Endothelial cell (in vitro differentiated cells): ENCODE measurements at regions not wholly inside any gene's neighbourhood (a gene's known extent, or its start where the extent isn't known, plus 50 kb on each side); places are given as distances from the start of the nearest gene placed in this dataset.

ENCODE experiments used
- DNase-seq: peaks from one replicate; pipeline ENCODE4 v3.0.0; 2021; ENCODE audit warnings: low spot score
- H3K27ac Mint-ChIP-seq: one replicate; pipeline ENCODE4 v1.8.0; 2021; ENCODE audit warnings: mixed read lengths, inconsistent platforms; ENCODE audit not compliant: unreplicated experiment
- H3K27me3 Mint-ChIP-seq: one replicate; pipeline ENCODE4 v1.8.0; 2021; ENCODE audit warnings: mild to moderate bottlenecking, moderate library complexity, mixed read lengths, inconsistent platforms; ENCODE audit not compliant: unreplicated experiment
- H3K36me3 Mint-ChIP-seq: one replicate; pipeline ENCODE4 v1.8.0; 2021; ENCODE audit warnings: mild to moderate bottlenecking, low read depth, mixed read lengths, inconsistent platforms; ENCODE audit not compliant: unreplicated experiment
- H3K4me1 Mint-ChIP-seq: one replicate; pipeline ENCODE4 v1.8.0; 2021; ENCODE audit warnings: mild to moderate bottlenecking, mixed read lengths, inconsistent platforms; ENCODE audit not compliant: unreplicated experiment
- H3K4me3 Mint-ChIP-seq: one replicate; pipeline ENCODE4 v1.8.0; 2021; ENCODE audit warnings: mild to moderate bottlenecking, mixed read lengths, inconsistent platforms; ENCODE audit not compliant: unreplicated experiment
- H3K9me3 Mint-ChIP-seq: one replicate; pipeline ENCODE4 v1.8.0; 2021; ENCODE audit warnings: mixed read lengths, inconsistent platforms; ENCODE audit not compliant: unreplicated experiment
- CTCF ChIP-seq: fragments of 200-600 bp; sonication (generic); IDR thresholded peaks from one replicate; pipeline ENCODE4 v1.5.0; 2021; ENCODE audit warnings: antibody characterized with exemption; ENCODE audit not compliant: unreplicated experiment

GRCh38 chr10:128375171-128375570, 248.9 kb upstream of the MKI67 start:
- DNase-seq = no peak
- H3K9me3 Mint-ChIP-seq = no peaks in the 10 kb centered on the region
- H3K27me3 Mint-ChIP-seq = peaks cover 5% of the 10 kb centered on the region
- H3K4me1 Mint-ChIP-seq = peaks cover 3% of the 10 kb centered on the region
- no peak overlapping the region for H3K27ac Mint-ChIP-seq
- no peaks in the 10 kb centered on the region for H3K36me3 Mint-ChIP-seq
- H3K4me3 Mint-ChIP-seq = no peak overlapping the region
- TF ChIP-seq CTCF = no peak

- peaks cover 5% of the 10 kb centered on the region for H3K27me3 Mint-ChIP-seq
- H3K4me1 Mint-ChIP-seq = peaks cover 3% of the 10 kb centered on the region
- DNase-seq = no peak
- H3K36me3 Mint-ChIP-seq = no peaks in the 10 kb centered on the region
- H3K27ac Mint-ChIP-seq = no peak overlapping the region
- H3K9me3 Mint-ChIP-seq = no peaks in the 10 kb centered on the region
- no peak for TF ChIP-seq CTCF
- no peak overlapping the region for H3K4me3 Mint-ChIP-seq
These were observed 251.3 kb upstream of the MKI67 start for GRCh38 chr10:128377364-128377987.

GRCh38 chr10:128377988-128378387, 251.8 kb upstream of the MKI67 start:
- peaks cover 3% of the 10 kb centered on the region for H3K4me1 Mint-ChIP-seq
- no peak for DNase-seq
- H3K27me3 Mint-ChIP-seq = peaks cover 5% of the 10 kb centered on the region
- no peak for TF ChIP-seq CTCF
- H3K27ac Mint-ChIP-seq = no peak overlapping the region
- no peaks in the 10 kb centered on the region for H3K9me3 Mint-ChIP-seq
- no peak overlapping the region for H3K4me3 Mint-ChIP-seq
- H3K36me3 Mint-ChIP-seq = no peaks in the 10 kb centered on the region

GRCh38 chr10:128380946-128381345, 254.7 kb upstream of the MKI67 start:
- Mint-ChIP-seq H3K4me3 (no peak overlapping the region), H3K9me3 (no peaks in the 10 kb centered on the region)

More at GRCh38 chr10:128380946-128381345, 254.7 kb upstream of the MKI67 start:
- Mint-ChIP-seq H3K4me1 (peaks cover 3% of the 10 kb centered on the region), H3K27ac (no peak overlapping the region), H3K27me3 (peaks cover 3% of the 10 kb centered on the region), H3K36me3 (no peaks in the 10 kb centered on the region)
- TF ChIP-seq CTCF = no peak
- no peak for DNase-seq
